ENCODE measurements at regions not wholly inside any gene's neighbourhood (a gene's known extent, or its start where the extent isn't known, plus 50 kb on each side); places are given as distances from the start of the nearest gene placed in this dataset.
A peak's percentile ranks its signal among the peaks of the same experiment; 100 is the strongest.

GRCh38 chr1:234909851-234910250, 218.8 kb downstream of the TOMM20 start:
- no peak overlapping the region for H3K4me3 ChIP-seq (ENCODE audit: control insufficient read depth, low read depth, low read length)
- TF ChIP-seq, protein P1, sequence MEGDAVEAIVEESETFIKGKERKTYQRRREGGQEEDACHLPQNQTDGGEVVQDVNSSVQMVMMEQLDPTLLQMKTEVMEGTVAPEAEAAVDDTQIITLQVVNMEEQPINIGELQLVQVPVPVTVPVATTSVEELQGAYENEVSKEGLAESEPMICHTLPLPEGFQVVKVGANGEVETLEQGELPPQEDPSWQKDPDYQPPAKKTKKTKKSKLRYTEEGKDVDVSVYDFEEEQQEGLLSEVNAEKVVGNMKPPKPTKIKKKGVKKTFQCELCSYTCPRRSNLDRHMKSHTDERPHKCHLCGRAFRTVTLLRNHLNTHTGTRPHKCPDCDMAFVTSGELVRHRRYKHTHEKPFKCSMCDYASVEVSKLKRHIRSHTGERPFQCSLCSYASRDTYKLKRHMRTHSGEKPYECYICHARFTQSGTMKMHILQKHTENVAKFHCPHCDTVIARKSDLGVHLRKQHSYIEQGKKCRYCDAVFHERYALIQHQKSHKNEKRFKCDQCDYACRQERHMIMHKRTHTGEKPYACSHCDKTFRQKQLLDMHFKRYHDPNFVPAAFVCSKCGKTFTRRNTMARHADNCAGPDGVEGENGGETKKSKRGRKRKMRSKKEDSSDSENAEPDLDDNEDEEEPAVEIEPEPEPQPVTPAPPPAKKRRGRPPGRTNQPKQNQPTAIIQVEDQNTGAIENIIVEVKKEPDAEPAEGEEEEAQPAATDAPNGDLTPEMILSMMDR (conservative IDR thresholded peaks at IDR 0.05; ENCODE audit: control insufficient read depth, insufficient read depth, low read depth, low read length) = no peak
- no peak for DNase-seq (ENCODE audit: low read depth)

DNA sequence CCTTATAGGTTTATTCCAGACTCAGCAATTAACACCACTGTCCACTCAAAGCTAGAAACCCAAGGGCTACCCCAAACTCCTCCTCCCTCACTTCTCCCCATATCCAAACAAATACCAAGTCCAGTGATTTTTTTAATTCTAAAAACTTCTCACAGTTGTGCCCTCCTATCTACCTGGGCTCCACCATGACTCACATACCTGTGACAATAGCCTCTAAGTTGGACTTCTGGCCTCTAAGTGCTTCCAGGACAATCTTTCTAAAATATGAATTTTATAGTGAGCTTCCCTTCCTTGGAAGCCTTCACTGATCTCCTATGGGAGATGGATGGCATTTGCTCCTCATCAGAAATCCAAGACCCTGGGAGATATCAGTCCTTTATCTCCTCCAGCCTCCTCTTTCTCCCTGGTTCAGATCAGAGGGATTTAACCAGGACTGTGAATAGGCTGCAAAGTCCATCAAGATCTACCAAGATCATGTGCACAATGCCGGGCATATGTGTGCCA, 219.3 kb downstream of the TOMM20 start:
- no peak for DNase-seq (ENCODE audit: low read depth)
- TF ChIP-seq, protein P1 (conservative IDR thresholded peaks at IDR 0.05; ENCODE audit: control insufficient read depth, insufficient read depth, low read depth, low read length) = no peak
- H3K4me3 ChIP-seq (ENCODE audit: control insufficient read depth, low read depth, low read length) = no peak overlapping the region

- TF ChIP-seq, protein P1 (conservative IDR thresholded peaks at IDR 0.05; ENCODE audit: control insufficient read depth, insufficient read depth, low read depth, low read length) = no peak
- H3K4me3 ChIP-seq (ENCODE audit: control insufficient read depth, low read depth, low read length) = no peak overlapping the region
- DNase-seq (ENCODE audit: low read depth) = no peak
These were observed 220.1 kb downstream of the TOMM20 start for GRCh38 chr1:234908571-234908970.

- TF ChIP-seq, protein P1 (conservative IDR thresholded peaks at IDR 0.05; ENCODE audit: control insufficient read depth, insufficient read depth, low read depth, low read length) = no peak
- peak; percentile 92 for DNase-seq (ENCODE audit: low read depth)
- no peak overlapping the region for H3K4me3 ChIP-seq (ENCODE audit: control insufficient read depth, low read depth, low read length)
These were observed 220.7 kb downstream of the TOMM20 start for GRCh38 chr1:234907940-234908405.

- no peak for DNase-seq (ENCODE audit: low read depth)
- TF ChIP-seq, protein P1 (conservative IDR thresholded peaks at IDR 0.05; ENCODE audit: control insufficient read depth, insufficient read depth, low read depth, low read length) = no peak
These were observed 221.3 kb downstream of the TOMM20 start for GRCh38 chr1:234907208-234907939.

GRCh38 chr1:234906654-234907053, 222.0 kb downstream of the TOMM20 start:
- H3K4me3 ChIP-seq (ENCODE audit: control insufficient read depth, low read depth, low read length) = no peak overlapping the region
- no peak for DNase-seq (ENCODE audit: low read depth)
- TF ChIP-seq, protein P1 (conservative IDR thresholded peaks at IDR 0.05; ENCODE audit: control insufficient read depth, insufficient read depth, low read depth, low read length) = no peak

More at GRCh38 chr1:234907208-234907939, 221.3 kb downstream of the TOMM20 start:
- no peak overlapping the region for H3K4me3 ChIP-seq (ENCODE audit: control insufficient read depth, low read depth, low read length)

Data from fibroblast of mammary gland (primary cell).